GM23248 (cell line): ENCODE measurements at regions not wholly inside any gene's neighbourhood (a gene's known extent, or its start where the extent isn't known, plus 50 kb on each side); places are given as distances from the start of the nearest gene placed in this dataset.

Experiments used
- EZH2 ChIP-seq: fragments of 200-600 bp; sonication (generic); IDR thresholded peaks from 2 replicates; pipeline ENCODE4 v1.6.1; 2018; ENCODE audit warnings: antibody characterized with exemption, mild to moderate bottlenecking; ENCODE audit not compliant: insufficient read depth, poor library complexity, severe bottlenecking
- EZH2phosphoT487 ChIP-seq: fragments of 200-600 bp; sonication (generic); IDR thresholded peaks from 2 replicates; pipeline ENCODE4 v1.6.1; 2018; ENCODE audit warnings: antibody characterized with exemption, moderate library complexity, mild to moderate bottlenecking, low read depth; ENCODE audit not compliant: insufficient read depth

DNA sequence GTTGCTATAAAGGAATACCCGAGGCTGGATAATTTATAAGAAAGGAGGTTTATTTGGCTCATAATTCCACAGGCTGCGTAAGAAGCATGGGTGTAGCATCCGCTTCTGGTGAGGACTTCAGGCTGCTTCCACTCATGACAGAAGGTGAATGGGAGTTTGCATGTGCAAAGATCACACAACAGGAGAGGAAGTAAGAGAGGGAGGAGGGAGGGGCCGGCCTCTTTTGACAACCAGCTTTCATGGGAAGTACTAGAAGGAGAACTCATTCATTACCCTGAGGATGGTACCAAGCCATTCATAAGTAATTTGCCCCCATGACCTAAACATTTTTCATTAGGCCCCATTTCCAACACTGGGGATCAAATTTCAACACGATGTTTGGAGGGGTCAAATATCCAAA is 386.8 kb upstream of the NETO1 start:
- no peak for TF ChIP-seq EZH2
- no peak for TF ChIP-seq EZH2phosphoT487
